HG03175 (cell line): ENCODE measurements at regions not wholly inside any gene's neighbourhood (a gene's known extent, or its start where the extent isn't known, plus 50 kb on each side); places are given as distances from the start of the nearest gene placed in this dataset.

ENCODE experiments used
- ATAC-seq: cut with Tn5 transposase; IDR thresholded peaks from one replicate; pipeline ENCODE4 v1.9.1; 2021; ENCODE audit warnings: mild to moderate bottlenecking, moderate library complexity; ENCODE audit not compliant: unreplicated experiment

DNA sequence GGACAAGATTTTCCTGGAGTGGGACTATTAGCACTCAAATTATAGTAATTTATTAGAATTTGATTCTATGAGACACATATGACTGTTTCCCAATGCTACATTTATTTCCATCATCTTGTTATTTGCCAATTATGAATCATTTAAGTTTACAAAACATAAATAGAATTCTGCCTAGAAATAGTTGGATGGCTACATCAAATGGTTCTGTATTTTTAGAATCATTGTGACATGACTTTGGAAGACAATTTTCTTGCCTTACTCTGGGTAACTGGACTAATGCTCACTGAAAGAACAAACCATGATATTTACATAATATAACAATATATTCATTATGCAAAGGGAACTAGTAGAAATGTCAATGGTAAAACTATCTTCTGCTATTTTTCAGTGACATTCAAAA lies 173.5 kb downstream of the ZIC1 start:
- ATAC-seq: no peak

DNA sequence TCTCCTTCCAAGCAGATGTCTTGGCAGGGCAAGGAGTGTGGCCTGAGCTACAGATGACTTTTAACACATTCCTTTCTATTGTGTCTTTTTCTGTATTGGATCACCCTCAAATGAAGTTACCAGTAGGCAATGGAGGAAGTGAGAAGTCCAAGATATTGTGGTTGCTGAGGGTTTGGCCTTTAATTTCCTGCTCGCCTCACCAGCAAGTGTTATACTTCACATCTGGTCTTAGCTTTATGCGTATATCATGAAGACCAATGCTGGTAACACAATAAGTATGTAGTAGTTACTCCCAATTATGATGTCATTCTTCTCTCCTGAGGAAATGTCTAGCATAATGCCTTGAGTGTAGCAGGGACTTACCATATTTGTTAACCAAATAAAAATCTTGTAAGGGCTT lies 179.9 kb downstream of the ZIC1 start:
- no peak for ATAC-seq

DNA sequence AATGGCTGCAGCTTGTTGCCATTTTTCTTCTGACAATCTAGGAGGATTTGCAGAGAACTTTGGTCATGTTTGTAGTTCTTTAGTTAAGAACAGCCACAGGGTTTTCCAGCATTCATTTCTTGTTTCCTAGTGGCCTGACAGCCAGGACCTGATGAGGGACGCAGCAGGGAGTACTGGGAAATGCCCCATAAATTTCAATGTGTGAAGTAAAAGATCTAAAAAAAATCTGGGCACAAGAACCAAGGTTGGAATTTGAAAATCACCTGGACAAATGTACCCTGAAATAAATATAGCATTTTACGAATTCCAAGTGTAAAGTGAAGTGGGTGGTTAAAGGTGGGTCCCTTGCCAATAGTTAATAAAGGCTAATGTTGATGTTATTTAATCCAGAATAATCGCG lies 195.0 kb downstream of the ZIC1 start:
- ATAC-seq: no peak

DNA sequence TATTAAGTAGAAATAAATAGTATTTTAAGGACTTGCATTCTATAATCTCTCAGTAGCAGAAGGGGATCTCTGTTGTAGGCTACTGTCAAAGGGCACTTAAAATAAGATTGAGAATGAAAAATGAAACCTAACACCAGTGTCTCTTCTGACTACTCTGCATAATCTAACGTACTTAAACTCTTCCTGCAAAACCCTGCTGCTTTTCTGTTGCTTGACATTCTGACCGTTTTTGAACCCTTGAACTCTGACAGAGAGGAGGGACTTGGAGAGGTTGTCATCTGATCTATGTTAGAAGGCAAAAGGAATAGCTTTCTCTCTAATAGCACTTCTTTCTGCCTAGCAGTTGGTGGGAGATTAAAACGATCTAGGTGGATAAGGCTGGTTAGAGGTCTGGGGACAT lies 204.6 kb downstream of the ZIC1 start:
- no peak for ATAC-seq

DNA sequence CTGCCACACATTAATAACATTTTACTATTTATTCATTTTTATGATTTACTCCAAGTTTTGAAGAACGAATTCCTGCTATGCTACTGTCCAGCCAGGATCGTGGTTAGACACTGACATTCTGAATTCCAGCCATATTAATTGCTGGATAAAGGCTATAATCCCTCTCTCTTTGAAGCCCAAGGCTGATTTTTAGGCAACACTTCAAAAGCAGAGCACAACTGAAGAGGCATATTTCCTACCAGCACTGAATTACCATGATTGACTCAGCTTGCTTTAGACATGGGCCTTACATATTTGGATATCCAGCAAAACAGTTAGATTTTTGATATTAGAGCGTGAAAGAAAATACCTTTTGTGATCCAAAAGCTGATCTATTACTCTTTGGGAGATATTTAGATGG lies 205.0 kb downstream of the ZIC1 start:
- no peak for ATAC-seq

DNA sequence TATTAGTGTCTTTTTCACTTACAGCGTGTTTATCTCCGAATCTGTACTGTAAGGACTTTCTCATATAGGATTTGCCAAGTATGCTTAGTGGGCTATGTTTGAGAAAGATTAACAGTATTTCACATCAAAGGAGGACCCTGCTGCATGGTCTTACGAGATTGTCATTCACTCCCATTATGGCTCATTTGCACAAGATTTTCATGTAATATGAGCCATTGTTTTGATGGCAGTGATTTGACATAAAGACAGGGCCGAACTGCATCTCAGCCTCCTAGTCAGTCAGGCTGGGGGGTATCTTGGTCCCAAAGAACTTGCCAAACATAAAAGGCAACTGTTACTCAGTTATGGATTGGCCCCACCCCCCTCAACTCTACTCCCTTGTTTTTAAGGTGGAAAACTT lies 205.9 kb downstream of the ZIC1 start:
- no peak for ATAC-seq

DNA sequence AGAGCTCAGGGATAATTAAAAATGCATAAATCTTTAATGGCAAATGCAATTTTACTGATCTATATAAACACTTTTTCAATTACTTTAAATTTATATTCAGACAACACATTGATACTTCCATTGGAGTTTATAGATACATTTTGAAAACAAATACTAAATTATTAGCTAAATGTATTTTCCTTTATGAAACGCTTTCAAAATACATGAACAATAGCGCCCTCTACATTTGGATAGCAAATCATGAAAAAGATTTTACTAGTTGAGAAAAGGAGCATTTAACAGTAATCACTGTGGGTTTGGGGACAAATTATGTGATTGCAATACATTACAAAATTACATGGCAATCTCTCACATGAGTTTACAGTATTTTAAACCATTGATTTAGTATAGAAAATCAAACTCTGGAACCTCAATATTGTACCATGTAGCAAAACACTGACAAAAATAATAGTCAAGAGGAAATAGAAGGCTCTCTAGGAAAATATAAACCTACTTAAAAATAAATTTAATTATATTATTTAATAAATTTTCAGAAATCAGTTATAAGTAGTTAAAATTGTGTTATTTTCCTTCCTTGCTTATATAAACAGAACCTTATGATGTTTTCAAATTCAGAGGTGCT lies 207.9 kb downstream of the ZIC1 start:
- no peak for ATAC-seq

DNA sequence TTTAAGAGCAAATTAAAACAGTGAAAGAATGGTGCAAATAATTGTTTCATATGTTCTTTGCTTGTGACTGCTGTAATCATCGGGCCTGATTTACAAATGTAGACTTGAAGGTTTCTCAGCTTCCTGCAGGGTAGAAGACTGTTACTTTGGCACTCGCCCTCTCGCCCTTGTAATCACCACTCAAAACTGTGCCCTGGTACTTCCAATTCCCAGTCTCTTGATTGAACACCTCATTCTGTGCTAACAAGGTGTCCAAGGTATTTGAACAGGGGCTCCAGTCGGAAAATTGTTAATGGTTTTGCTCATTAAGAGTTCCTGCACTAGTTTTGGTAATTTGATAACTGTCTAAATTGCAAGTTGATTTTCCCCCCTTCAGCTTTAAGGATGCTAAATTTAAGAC lies 209.5 kb downstream of the ZIC1 start:
- no peak for ATAC-seq

DNA sequence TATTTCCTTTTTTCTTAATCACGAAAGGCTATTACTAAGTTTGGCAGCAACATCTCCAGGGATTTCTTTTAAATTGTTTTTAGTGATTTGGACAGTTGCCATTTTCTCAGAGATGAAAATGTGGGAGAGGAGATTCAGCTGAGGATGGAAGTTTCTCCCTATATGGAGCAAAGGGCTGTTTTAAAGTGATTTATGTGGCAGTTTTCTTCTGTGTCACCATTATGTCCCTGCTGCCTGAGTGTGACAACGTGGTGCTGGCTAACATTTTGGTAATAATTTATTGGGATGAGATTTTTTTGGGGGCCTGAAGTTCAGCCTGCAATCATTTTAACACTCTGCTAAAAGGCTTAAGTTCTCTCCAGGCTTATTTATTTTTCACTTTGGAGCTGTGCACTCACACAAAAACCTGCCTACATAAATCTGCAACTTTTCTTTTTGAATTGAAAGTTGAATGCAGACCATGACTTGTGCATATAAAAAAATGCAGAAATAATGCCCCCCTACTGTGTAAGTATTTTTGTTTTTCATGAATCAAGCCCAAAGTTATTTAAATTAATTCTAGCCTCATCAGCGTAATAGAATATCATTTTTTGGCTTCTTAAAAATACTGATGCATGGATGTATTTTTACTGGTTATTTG lies 210.9 kb downstream of the ZIC1 start:
- no peak for ATAC-seq

DNA sequence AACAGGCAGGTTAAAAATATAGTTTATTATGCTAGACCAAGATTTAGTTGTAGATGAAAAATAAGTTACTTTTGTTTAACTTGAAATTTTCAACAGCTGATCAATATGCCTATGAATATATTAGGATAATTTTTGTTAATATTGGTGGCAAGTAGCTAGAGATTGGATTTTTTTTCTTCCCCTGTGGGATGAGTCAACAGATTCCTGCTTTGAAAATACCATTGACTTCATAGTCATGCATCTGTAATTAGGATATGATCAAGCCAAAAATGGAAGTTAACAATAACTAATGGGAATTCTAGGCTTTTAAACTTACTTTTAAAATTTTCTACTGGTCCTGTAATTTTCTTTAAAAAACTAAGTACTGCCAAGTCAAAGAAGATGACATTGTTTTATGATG lies 211.7 kb downstream of the ZIC1 start:
- no peak for ATAC-seq

DNA sequence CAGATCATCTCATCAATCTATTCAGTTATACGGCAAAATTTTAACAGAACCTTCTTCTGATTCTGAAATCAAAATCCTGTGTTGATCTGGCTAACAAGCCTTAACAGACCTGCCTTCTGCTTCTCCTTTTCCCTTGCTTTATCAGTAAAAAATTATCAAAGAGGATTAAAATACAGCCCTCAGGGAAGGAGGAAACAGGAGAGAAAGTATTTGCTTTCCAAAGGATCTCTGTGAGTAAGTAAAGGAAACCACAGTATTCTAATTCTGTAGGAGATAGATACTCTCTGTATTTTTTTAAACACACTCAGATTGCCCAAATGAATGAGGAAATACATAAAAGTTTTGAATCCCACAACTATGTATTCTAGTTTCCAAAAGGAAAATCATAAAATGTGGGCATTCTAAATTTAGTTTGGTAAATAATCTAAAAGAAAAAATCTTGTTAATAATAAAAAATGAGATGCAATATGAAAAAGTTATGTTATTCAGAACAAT lies 221.8 kb downstream of the ZIC1 start:
- ATAC-seq: no peak

DNA sequence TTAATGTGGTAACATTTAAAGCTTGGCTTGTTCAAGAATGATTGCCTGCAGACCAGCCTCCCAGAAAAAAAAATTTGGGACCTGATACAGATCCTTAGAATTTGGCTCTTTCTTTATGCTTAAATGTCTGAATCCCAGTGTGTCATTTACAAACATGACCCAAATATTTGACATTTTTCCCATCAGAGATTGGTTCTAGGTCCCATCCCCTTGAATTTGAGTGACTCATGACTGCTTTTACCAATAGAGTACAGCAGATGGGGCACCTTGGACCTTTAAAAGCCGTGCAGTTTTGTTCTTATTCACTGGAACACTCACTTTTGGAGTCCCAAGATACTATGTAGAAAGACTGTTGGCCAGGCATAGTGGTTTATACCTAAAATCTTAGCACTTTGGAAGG lies 231.6 kb downstream of the ZIC1 start:
- ATAC-seq: no peak

DNA sequence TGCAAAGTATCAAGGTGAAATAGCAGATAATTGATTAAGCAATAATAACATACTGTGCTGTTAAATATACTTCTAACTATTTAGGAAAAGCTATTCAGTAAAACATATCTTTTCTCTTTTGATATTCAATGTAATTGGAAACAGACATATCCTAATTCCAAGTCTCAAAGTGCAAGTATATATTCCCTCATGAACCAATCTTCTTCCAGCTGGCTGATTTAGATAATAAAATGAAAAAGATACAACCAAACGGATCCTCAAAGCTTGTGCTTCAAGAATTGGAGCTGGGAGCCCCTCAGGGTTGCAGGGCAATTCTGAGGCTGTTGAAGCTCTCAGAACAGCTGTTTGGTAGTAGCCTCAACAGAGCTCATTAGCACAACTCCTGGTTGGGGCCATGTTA lies 236.6 kb downstream of the ZIC1 start:
- ATAC-seq: no peak

DNA sequence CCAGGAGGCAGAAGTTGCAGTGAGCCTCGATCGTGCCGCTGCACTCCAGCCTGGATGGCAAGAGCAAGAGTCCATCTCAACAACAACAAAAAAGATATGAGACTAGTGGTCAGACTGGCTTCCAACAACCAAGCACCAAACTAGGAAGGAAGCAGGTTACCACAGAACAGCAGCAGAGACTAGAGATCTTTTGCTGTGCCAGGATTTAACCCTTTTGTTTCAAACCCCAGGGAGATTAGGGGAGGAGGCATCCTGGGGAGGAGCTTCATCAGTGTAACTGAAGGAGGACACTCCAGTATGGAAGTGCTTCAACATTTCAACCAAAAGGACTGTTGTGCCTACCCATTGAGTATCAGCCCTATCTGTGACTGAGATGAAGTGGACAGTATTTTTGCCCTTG lies 240.3 kb downstream of the ZIC1 start:
- no peak for ATAC-seq

DNA sequence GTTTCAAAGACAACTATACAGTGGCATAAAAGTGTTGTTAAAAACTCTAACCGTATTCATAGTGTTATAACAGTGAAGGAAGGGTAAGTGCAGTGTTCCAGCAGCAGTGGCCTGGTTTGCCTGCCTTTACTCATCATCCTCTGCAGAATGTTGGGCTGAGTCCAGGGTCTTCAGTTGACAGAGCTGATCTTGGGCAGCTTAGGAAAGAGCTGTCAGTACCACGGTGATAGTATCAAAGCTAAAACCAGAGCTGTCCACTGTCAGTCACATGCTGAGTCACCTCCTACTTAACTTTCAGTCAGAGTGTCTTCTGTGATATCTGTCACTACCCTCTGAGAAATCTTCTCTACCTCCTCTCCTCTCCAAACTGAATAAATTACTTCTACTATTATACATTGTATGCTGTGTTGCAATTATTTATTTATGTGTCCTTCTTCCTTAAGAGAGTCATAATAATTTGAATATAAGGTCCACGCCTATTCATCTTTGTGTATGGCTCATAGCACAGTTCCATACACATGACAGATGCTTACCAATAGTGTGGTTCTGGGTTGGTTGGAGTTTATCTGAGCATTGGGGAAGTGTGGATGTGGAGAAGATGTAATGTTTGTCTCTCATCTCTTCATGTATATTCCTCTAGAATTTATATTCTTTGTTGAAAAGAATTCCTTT lies 242.1 kb downstream of the ZIC1 start:
- no peak for ATAC-seq

DNA sequence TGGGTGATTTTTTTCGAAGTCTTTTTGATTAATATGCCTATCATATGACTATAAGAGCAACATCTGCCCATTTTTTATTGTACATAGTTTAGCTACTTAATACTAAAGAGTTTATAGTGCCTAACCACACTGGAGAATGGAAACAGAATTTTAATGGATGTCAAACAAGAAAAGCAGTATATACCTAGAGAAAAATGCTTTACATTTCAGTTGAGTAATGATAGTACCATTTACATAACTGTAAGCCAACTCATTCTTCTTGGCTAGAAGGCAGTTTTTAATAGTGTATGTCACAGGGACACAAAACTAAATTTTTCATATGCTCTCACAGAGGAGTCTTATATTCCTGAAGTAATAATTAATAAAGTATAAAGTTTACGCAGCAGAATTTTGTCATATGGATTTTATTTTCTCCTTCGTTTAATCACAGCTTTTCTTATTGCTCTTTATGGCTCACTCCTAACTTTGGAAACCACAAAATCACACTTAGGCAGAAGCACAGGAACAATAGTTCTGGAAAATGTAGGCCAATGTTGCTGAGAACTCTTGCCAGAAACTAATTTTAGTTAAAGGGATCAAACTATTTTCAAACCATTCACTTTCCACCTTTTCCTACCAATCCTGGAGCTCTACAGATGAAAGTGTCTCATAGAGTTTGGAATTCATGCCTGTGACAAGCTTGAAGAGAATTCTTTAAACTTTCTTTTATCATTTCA lies 243.6 kb downstream of the ZIC1 start:
- no peak for ATAC-seq

DNA sequence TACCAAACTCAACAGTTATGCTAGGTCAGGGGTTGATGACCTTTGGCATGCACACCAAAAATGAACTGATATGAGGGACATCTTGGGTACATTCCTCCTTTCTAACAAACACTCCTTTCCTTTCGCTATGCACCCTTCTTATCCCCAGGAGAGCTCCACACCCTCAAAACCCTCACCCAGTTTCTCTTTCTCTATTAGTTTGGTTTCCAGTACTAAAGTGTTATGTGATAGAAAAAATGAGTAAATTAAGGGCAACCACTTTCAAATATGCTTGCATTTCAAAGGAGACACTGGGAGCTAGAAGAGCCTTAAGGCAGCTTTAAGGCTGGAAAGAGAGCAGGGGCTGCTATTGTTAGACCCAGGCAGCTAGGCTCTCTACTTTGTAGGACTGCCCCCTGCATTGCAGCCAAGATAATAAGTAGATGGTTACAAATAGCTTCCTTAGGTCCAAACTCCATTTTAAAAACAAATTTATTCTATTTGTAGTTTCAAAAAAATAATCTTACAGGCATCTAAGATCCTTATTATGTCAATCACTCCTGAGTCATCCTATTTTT lies 244.3 kb downstream of the ZIC1 start:
- no peak for ATAC-seq

DNA sequence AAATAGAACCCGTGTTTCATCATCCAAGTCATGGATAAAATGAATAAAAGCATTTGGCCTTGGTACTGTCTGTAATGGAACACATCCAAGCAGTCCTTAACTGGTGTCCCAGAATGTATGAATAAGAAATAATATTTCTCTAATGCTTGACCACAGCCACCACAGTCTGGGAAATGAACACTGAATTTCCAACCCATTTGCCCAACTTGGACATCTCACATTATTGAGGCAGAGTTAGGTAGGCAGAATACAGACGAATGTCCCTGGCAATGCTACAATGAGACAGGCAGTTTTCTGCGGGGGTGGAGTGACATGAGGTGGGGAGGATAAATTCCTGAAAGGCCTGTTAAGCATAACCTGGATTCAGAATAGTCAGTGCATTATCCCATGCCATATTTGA lies 245.7 kb downstream of the ZIC1 start:
- no peak for ATAC-seq

DNA sequence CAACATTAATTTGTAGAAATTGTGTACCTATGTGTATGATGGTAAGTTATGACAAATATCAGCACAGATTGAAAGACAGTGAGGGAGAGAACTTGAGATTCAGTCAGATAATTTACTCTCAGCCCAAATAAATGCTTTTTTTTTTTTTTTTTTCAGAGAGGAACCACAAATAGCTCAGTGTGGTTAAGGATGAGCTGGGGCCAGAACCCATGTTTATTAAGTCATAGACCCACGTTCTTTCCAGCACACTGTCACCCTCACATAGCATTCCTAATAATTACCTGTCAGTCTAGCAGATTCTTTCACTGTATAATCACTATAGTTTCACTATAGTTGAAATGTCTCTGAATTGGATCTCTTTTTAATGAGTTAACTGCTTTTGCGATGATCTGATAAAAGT lies 246.1 kb downstream of the ZIC1 start:
- ATAC-seq: no peak

DNA sequence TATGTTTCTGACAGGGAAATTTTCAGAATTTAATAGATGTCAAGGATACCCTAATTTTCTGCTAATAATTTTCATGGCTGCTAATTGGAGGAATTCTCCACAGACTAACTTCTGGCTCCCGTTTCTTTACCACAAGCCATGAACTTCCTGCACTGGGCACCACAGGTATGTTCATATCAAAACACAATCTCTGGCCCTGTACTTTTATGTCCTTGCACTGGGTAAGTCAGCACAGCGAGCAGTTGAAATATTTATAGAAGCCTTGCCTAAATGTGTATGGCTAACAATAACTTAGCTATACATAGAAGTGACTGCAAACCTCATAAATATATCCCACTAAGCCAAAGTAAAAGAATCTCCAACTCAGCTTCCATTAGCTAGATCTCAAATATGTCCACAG lies 246.9 kb downstream of the ZIC1 start:
- no peak for ATAC-seq

DNA sequence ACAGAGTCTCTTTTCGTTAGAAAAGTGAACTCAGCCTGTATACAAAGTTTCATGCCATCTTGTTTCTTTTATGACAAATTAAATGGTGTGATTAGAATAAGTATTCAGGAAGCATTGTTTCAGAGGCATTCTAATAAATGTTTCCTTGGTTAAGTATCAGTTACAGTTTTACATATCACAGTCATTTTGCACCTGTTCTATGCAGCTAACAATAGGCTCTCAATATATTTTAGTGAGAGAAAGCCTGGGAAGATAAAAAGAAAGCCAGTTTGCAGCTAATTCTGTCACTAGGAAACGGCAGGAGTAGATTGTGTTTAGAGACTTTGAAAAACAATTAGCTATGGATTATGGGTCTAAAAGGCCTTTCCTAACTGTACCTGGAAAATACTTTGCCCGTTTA lies 252.8 kb downstream of the ZIC1 start:
- ATAC-seq: no peak

DNA sequence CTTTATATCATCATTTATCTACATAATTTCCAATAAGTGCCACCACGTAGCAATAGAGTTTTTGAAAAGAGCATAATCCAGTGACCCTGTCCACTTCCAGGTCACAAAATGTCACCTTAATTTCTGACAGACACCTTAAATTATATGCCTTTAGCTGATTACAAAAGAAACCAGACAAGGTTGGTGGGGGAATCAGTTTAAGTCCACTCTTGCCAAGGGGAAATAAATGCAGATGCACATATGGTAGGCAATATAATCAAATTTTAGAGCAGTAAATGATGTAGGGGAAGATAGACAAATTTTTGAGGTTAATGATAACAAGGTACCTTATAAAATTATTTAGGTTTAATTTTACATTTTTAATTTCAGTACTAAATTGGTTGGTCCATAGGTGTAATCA lies 253.5 kb downstream of the ZIC1 start:
- no peak for ATAC-seq
